Smooth muscle cell (in vitro differentiated cells): ENCODE measurements at regions not wholly inside any gene's neighbourhood (a gene's known extent, or its start where the extent isn't known, plus 50 kb on each side); places are given as distances from the start of the nearest gene placed in this dataset.

ENCODE experiments used
- DNase-seq: peaks from one replicate; lab custom pipeline; 2025; ENCODE audit not compliant: unreplicated experiment; lab: John Stamatoyannopoulos, UW
- H2AFZ ChIP-seq: fragments of 200-600 bp; sonication (generic); 2 replicates; pipeline ENCODE4 v1.6.0; 2016; ENCODE audit warnings: antibody characterized with exemption, low read depth, mild to moderate bottlenecking
- H3F3A ChIP-seq: fragments of 200-600 bp; sonication (generic); 2 replicates; pipeline ENCODE4 v1.6.0; 2017; ENCODE audit warnings: antibody characterized with exemption, low read depth
- H3K27ac ChIP-seq: fragments of 200-600 bp; sonication (generic); 2 replicates; pipeline ENCODE4 v1.5.1; 2016; ENCODE audit warnings: low read depth, mild to moderate bottlenecking
- H3K27me3 ChIP-seq: fragments of 200-600 bp; sonication (generic); 2 replicates; pipeline ENCODE4 v1.6.1; 2016; ENCODE audit warnings: low read depth, mild to moderate bottlenecking
- H3K36me3 ChIP-seq: fragments of 200-600 bp; sonication (generic); 2 replicates; pipeline ENCODE4 v1.5.1; 2016; ENCODE audit warnings: low read depth
- H3K4me1 ChIP-seq: fragments of 200-600 bp; sonication (generic); 2 replicates; pipeline ENCODE4 v1.5.1; 2016; ENCODE audit warnings: low read depth
- H3K4me2 ChIP-seq: fragments of 200-600 bp; sonication (generic); 2 replicates; pipeline ENCODE4 v1.6.0; 2016; ENCODE audit warnings: mild to moderate bottlenecking
- H3K4me3 ChIP-seq: fragments of 200-600 bp; sonication (generic); 2 replicates; pipeline ENCODE4 v1.5.1; 2016; ENCODE audit warnings: mild to moderate bottlenecking
- H3K79me2 ChIP-seq: fragments of 200-600 bp; sonication (generic); 2 replicates; pipeline ENCODE4 v1.6.0; 2016; ENCODE audit warnings: low read depth, mild to moderate bottlenecking
- H3K9ac ChIP-seq: fragments of 200-600 bp; sonication (generic); 2 replicates; pipeline ENCODE4 v1.6.0; 2016; ENCODE audit warnings: low read depth
- H3K9me3 ChIP-seq: fragments of 200-600 bp; sonication (generic); replicated peaks from 2 replicates; pipeline ENCODE4 v1.5.1; 2016; ENCODE audit warnings: low read depth
- H4K20me1 ChIP-seq: fragments of 200-600 bp; sonication (generic); 2 replicates; pipeline ENCODE4 v1.6.0; 2016; ENCODE audit warnings: low read depth
- WGBS: methylation state at CpG from one replicate; pipeline ENCODE4 v1.1.7; 2016; ENCODE audit warnings: low lambda C conversion rate; 5-methylcytosine and 5-hydroxymethylcytosine counted together
- TF ChIP-seq, protein P1 (sequence below): fragments of 200-600 bp; sonication (generic); IDR thresholded peaks from 2 replicates; pipeline ENCODE4 v1.5.1; 2017; ENCODE audit warnings: borderline replicate concordance, mild to moderate bottlenecking, antibody characterized with exemption; ENCODE audit not compliant: insufficient read depth, poor library complexity, severe bottlenecking

DNA sequence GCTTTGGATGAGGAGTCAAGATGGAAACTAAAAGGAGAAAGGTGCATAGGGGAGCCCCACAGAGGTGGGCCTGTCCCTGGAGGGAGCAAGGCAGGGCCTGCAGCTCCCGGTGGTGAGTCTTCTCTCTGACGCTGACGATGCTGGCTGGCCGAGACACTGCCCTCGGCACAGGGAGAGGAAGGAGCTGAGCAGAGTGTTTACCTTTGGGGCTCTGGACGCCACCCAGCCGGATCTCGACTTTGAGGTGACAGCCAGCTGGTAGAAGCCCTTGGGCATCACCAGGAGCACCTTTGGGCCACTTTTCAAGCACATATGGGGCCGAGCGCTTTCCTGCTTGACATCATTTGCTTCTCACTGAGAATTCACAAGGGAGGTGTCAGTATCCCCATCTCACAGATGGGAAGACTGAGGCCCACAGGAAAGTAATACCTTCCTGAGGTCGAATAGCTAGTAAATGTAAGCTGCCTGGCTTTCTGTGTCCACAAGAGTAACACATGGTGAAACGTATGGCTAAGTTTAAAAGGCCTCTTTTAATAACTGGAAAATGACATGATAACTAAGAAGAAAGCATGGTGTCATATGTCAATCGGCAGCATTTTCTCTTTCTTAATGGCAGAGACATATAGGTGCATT is 294.3 kb upstream of the TNRC6C start:
- Histone ChIP-seq H3K4me3 (no peak overlapping the region), H3K9ac (no peak overlapping the region), H3K27ac (no peak overlapping the region), H3K9me3 (no peaks in the 10 kb centered on the region), H3K27me3 (no peaks in the 10 kb centered on the region), H2AFZ (no peak overlapping the region), H3F3A (no peaks in the 10 kb centered on the region), H4K20me1 (no peaks in the 10 kb centered on the region), H3K4me2 (no peak overlapping the region), H3K36me3 (no peaks in the 10 kb centered on the region), H3K4me1 (no peaks in the 10 kb centered on the region), H3K79me2 (no peaks in the 10 kb centered on the region)
- DNase-seq = no peak
- WGBS = 90% methylated on average over 13 of the region's 13 CpGs
- TF ChIP-seq, protein P1, sequence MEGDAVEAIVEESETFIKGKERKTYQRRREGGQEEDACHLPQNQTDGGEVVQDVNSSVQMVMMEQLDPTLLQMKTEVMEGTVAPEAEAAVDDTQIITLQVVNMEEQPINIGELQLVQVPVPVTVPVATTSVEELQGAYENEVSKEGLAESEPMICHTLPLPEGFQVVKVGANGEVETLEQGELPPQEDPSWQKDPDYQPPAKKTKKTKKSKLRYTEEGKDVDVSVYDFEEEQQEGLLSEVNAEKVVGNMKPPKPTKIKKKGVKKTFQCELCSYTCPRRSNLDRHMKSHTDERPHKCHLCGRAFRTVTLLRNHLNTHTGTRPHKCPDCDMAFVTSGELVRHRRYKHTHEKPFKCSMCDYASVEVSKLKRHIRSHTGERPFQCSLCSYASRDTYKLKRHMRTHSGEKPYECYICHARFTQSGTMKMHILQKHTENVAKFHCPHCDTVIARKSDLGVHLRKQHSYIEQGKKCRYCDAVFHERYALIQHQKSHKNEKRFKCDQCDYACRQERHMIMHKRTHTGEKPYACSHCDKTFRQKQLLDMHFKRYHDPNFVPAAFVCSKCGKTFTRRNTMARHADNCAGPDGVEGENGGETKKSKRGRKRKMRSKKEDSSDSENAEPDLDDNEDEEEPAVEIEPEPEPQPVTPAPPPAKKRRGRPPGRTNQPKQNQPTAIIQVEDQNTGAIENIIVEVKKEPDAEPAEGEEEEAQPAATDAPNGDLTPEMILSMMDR = no peak

DNA sequence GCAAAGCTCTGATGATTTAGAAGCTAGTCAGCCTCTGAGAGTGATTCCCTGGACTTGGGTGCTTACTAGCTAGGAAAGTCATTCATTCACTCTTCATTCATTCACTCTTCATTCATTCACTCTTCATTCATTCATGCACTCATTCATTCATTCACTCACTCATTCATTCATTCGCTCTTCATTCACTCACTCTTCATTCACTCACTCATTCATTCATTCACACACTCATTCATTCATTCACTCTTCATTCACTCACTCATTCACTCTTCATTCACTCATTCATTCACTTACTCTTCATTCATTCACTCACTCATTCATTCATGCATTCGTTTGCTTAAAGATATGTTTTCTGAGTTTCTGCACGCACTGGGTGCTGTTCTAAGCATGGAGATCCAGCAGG is 292.7 kb upstream of the TNRC6C start:
- no peak for DNase-seq
- no peak overlapping the region for H3K4me2 ChIP-seq

DNA sequence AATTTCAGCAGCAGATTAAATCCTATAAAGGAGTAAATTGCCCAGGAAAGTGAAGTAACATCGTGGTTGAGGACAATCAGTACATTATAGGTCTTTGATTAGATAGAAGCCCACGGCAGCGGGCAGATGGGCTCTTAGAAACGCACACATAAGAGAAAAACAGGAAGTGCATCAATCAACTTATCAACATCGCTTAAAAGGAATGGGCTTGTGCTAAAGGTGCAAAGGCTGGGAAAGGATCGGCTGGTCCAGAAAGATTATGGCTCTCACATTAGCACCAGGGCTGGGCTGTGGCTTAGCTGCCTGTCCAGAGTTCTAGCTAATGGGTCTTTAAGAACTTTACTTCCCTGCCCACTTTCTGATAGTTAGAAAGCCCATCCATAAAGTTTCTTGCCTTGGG is 292.0 kb upstream of the TNRC6C start:
- TF ChIP-seq, protein P1 = no peak
- H3K9me3 ChIP-seq = no peaks in the 10 kb centered on the region

More for the DNA sequence above, 292.7 kb upstream of the TNRC6C start:
- H4K20me1 ChIP-seq = no peaks in the 10 kb centered on the region
- H3F3A ChIP-seq = no peaks in the 10 kb centered on the region
- H3K27me3 ChIP-seq = no peaks in the 10 kb centered on the region
- no peaks in the 10 kb centered on the region for H3K9me3 ChIP-seq
- H3K4me1 ChIP-seq = no peaks in the 10 kb centered on the region
- no peak overlapping the region for H3K4me3 ChIP-seq
- WGBS = 73% methylated on average over 3 of the region's 3 CpGs
- H3K79me2 ChIP-seq = no peaks in the 10 kb centered on the region
- TF ChIP-seq, protein P1 = no peak
- no peak overlapping the region for H3K9ac ChIP-seq
- no peaks in the 10 kb centered on the region for H3K36me3 ChIP-seq
- H3K27ac ChIP-seq = no peak overlapping the region
- H2AFZ ChIP-seq = no peak overlapping the region

DNA sequence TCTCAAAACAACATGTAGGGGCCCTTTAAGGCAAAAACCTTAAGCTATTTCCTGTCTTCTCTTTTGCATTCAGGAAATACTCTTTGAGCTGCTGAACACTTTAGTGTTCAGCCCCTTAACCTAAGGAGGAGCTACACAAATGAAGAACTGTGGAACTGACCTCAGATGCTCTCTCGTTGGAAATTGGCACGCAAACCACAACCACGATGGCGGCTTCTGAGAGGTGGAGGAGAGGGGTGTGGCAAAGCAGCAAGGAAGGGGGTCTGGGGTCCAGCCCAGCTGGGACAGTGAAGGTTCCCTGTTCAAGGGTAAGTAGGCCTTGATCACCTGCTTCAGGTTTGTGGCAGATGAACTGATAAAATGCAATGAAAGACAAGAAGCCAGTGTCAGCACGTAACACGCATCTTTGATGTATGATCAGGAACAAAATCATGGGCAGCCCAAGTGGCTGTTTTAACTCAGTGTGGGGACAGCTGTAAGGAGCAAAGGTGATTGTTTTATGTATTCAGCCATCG is 291.6 kb upstream of the TNRC6C start:
- no peaks in the 10 kb centered on the region for H3K9me3 ChIP-seq
- H3K79me2 ChIP-seq = no peaks in the 10 kb centered on the region
- H3K27ac ChIP-seq = no peak overlapping the region
- no peak overlapping the region for H2AFZ ChIP-seq
- no peaks in the 10 kb centered on the region for H3F3A ChIP-seq
- H3K36me3 ChIP-seq = no peaks in the 10 kb centered on the region
- WGBS = 88% methylated on average over 7 of the region's 7 CpGs
- no peak overlapping the region for H3K4me3 ChIP-seq
- no peaks in the 10 kb centered on the region for H4K20me1 ChIP-seq
- H3K9ac ChIP-seq = no peak overlapping the region
- TF ChIP-seq, protein P1 = no peak
- H3K4me2 ChIP-seq = no peak overlapping the region
- DNase-seq = no peak
- no peaks in the 10 kb centered on the region for H3K27me3 ChIP-seq
- H3K4me1 ChIP-seq = no peaks in the 10 kb centered on the region

More for the DNA sequence above, 292.0 kb upstream of the TNRC6C start:
- 55% methylated on average over 6 of the region's 6 CpGs for WGBS
- DNase-seq = no peak
- Histone ChIP-seq H3K36me3 (no peaks in the 10 kb centered on the region), H2AFZ (no peak overlapping the region), H3K4me1 (no peaks in the 10 kb centered on the region), H3K79me2 (no peaks in the 10 kb centered on the region), H3F3A (no peaks in the 10 kb centered on the region), H3K9ac (no peak overlapping the region), H3K27ac (no peak overlapping the region), H3K27me3 (no peaks in the 10 kb centered on the region), H3K4me3 (no peak overlapping the region), H3K4me2 (no peak overlapping the region), H4K20me1 (no peaks in the 10 kb centered on the region)
